Activated T-helper 9 cell treated with anti-CD3 and anti-CD28 coated beads, Interleukin-2, amount 50 U/mL, for 16 hours (primary cell): ENCODE measurements at regions not wholly inside any gene's neighbourhood (a gene's known extent, or its start where the extent isn't known, plus 50 kb on each side); places are given as distances from the start of the nearest gene placed in this dataset.

ENCODE experiments used
- DNase-seq: peaks from one replicate; pipeline ENCODE4 v3.0.0-alpha.2; 2020; ENCODE audit warnings: low read depth

DNA sequence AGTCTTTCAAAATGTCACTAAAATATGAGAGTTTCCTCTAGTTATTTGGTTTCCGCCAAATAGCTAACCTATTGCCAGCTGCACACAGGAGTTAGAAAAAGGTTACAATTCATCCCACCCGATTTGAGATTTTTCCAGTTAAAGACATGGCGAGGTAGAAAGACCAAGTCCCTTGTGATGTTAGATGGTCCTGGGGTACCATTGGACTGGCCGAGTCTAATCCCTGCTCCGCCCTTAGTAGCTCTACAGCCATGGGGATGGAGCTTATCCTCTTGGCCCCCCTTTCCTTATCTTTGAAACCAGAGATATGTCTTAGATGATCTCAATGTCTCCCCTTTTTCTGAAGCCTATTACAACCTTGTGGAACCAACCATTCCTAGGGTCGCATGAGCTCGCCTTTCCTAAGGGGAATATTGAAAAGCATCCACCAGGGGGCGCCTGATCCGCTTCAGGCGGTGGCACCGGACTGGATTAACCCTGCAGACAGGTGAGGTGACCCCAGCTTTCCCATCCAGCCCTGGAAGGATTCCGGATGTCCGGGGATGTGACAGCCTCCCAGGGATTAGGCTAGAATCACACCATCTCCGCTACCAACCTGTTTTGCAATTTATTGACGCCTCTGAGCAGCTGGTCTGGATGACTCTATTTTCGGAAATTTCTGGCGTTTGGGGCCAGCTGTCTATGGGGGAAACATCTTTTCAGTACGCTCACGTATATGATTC is 68.3 kb upstream of the SIM2 start:
- peak; percentile 32 for DNase-seq

DNA sequence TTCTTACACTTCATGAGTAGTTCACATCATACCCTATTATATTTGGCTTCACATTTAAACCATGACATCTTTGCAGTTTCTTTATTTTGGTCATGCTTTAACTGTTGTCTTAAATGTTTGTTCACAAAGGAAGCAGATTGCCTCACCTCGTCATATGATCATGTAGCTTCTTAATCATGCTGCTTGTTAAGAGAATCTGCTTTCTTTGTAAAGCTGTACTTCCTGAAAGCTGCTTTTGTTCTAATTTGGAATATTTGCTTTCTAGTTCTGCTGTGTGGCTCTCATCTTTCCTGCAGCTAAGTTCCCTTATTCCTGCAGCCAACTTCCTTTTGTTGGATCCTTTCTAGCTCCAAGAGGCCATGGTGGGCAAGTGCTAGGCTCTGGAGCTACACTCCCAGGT is 62.9 kb upstream of the SIM2 start:
- no peak for DNase-seq

DNA sequence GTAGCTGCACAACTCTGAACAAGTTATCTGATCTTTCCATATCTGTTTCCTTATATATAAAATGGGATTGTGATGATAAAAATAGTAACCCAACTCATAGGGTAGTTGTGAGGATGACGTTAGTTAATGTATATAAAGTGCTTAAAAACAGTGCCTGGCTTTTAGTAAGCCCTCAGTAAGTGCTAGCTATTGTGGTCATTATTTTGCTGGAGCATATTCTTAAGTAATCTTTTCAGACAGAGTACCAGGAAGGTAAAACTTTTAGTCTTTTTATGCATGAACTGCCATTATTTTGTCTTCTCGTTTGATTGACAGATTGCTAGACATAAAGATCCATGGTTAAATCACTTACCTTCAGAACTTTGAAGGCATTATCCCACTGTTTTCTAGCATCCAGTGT is 62.5 kb upstream of the SIM2 start:
- DNase-seq: no peak

DNA sequence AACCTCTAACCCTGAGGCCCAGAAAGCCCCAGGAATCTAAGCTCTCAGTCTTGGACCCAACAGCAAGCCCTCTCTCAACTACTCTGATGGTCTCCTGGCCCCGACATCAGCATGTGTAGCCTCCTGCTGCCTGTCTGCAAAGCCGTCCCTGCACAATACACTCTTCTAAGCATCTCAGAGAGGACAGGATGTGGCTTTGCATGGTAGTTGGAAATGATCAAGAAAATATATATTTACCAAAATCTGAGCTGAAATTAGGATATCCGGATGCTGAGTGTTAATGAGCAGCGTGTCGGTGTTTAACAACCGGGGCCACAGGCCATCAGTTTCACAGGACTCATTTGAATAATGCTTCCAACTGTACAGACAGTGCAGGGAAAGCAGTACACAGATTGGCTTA is 59.1 kb upstream of the SIM2 start:
- no peak for DNase-seq

DNA sequence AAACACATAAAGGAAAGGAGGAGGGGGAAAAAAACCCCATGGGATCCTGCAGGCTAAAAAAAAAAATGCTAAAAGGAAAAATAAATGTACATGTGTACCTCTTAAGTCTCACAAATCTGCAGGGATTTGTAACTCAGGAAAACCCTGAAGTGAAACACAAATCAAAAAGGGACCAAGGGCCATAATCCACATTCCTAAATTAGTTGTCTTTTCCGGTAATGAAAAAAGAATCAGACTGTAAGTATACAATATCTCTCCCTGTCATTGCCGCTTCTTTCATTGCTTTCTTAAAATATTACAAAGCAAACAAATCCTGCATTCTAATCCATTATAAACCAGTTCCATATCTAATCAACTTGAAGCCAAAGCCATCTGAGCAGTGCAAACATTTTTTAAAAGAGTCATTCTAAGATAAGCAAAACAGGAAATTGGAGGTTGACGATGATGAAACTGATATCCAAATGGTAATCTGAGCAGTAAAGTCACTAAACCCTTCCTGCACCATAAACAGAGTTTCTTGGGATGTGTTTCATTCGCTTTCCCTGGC is 58.7 kb upstream of the SIM2 start:
- no peak for DNase-seq

DNA sequence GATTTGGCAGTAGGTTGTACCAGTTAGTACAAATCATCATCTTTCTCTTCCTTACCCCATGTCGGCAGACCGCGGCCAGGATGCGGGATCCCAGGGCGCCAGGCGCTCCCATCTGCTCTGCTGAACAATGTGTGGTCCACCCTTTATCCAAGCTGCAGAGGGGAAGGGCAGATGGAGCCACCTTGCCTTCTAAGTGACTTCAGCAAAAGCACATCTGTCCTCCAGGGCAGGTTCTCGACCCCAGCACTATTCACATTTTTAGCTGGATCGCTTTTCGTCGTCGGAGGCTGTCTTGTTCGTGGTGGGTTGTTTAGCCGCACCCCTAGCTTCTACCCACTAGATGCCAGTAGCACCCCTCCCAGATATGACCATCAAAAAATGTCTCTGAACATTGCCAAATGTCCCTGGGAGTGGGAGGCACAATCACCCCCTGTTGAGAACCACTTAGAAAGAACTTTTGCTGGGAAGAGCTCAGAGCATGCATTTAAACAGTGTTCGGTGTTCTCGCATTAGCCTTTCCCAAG is 58.1 kb upstream of the SIM2 start:
- DNase-seq: no peak

DNA sequence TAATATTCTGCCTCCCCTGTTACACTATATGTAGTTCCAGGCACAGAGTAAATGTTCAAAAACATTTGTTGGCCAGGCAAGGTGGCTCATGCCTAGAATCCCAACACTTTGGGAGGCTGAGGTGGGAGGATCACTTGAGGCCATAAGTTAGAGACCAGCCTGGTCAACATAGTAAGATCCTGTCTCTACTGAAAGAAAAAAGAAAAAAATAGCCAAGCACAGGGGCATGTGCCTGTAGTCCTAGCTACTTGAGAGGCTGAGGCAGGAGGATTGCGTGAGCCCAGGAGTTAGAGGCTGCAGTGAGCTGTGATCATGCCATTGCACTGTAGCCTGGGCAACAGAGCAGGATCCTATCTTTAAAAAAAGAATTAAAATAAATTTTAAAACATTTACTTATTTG is 57.6 kb upstream of the SIM2 start:
- no peak for DNase-seq

DNA sequence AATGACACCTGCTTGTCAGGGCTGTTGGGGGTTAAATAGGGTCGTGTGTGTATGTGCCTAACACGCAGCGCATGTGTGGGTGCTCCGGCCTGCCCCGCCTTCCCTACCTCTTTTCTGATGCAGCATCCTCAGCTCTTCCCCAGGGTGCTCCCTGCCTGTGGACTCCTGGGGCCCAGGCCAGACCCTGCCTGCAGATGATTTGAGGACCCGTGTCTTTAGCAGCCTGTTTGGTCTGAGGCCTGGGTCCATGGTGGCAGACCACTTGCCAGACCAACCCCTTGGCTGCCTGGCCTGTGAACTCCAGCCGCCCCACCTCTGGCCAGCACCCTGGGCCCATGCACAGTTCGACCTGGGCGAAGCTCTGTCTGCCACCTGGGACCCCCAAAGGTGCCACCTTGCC is 57.0 kb upstream of the SIM2 start:
- DNase-seq: no peak

DNA sequence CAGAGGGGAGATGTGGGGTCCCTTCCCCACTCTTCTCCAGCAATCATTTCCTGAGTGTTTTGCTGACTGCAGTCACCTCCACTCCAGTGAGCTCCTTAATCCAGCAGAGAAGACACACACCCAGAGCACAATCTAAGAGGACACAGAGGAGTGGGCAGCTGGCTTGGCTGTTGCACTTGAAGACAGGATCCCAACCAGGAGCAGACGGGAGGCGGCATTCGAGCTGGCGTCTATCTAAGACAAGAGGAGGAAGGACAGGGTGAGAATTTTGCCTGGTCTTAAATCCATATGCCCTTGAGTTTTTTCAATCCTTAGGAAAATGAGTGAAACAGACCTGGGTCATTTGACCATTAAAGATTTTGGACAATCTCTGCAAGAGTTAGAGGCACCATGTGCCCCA is 56.1 kb upstream of the SIM2 start:
- DNase-seq: no peak

DNA sequence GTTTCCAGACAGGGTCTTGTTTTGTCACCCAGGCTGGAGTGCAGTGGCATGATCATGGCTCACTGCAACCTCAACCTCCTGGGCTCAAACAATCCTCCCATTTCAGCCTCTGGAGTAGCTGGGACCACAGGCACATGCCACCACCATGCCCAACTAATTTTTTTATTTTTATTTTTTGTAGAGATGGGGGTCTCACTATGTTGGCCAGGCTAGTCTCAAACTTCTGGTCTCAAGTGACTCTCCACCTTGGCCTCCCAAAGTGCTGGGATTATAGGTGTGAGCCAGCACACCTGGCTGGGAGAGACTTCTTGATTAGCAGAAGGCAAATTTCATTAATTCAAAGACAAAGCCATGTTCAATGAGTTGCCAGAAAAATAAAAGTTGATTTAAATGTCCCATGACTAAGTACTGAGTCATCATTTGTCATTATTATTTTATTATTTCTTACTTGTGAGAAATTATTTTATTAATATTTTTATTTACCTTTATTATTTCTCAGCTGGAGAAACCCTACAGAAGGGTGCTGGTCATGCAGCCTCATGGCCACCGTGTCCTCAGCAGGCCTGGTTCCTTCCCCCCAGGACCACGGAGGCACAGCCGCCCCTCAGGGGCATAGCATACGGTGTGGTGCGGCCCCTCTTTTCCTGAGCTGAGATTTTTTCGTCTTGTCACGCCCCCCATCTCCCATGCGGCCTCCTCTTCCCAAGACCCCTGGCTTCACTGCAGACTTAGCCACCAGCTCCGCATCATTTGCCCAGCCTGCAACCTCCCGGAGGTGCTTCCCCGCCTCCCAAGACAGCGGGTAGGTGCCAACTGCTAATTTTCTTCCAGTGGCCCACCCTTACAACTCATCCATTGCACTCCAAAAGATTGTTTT is 55.3 kb upstream of the SIM2 start:
- DNase-seq: no peak

DNA sequence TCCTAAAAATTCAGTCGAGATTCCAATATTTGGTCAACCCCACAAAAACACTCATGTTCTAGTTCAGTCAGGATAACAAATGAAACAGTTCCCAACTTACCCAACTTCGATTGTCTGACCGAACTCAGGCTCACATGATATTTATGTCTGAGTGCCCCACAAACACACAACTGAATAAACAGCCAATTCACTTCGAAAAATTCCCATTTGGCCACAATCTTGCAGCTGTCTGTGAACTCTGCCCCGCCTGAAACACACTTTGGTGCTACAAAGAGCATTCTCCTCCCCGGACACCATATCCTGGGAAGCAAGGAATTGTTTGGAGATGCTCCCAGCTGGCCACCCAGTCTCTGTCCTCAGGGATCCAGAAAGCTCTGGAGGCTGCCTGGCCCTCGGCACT is 52.9 kb upstream of the SIM2 start:
- no peak for DNase-seq

DNA sequence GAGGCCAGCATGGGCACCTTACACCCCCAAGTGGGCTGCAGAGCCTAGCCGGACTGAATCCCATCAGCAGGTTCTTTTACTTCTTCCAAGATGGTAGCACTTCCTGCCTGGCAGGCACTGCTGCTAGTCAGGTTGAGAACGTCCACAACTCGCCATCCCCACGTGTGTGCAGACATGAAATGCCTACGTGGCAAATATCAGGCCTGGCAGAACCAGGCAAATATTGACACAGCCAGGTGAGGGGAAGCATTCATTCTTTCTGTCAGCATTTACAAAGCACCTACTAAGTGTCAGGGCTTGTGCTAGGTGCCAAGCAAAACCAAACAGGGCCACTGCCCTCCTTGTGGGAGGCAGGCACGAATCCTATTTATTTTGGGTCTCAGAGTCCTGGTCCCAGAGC is 52.3 kb upstream of the SIM2 start:
- no peak for DNase-seq

DNA sequence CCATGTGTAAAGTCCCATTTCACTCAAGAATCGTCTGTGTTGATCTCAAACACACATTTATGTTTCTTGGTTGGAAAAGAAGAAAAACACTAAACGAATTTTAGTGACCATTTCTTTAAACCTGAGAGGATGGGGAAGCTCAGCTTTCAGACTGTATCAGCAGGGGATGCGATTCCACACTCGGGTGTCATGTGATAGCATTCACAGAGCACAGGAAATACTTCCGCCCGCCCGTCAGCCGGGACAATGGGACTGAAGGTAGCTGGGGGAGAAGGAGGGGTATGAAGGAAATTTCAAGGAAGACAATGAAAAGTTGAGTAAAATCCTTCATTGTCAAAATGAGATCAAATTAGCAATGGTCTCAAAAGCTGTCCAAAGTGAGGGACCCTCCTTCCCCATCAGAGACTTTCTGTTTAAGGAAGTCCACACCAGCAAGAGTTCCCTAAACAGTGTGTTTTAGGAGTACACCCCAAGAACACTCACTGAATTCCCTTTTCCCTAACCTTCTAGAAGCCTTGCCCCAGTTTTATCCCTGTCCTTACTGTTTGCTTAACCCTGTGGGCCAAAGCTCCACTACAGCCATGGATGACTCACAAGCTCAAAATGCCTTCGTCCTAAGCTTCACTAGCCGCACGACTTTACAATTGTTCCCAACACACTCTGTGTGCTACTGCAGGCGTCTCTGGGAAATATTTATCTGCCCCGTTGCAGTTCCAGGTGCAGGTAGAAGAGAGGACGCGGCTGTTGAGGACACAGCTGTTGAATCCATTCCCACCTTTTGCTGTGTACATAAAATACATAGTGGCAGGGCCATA is 51.4 kb upstream of the SIM2 start:
- no peak for DNase-seq
